ENCODE measurements at regions not wholly inside any gene's neighbourhood (a gene's known extent, or its start where the extent isn't known, plus 50 kb on each side); places are given as distances from the start of the nearest gene placed in this dataset.

DNA sequence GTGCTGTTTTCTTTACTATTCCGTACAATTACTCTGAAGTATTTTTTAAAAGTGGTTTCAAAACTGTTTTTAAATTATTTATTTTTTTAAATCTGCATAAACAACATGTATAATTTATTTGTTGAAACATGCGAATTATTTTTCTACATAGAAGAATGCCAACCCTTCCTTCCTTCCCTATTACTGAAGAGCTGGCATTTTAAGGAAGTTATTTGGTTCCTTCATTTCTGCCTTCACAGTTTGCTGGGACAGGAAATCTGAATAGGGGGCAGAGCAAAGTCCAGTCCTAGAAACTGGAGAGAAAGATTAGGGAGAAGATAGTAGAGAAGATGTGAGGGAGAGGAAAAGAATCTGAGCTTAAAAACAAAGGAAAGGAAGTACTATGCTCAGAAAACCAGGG is 146.7 kb upstream of the ACVR2A start (continued):
- TF ChIP-seq, protein P1, sequence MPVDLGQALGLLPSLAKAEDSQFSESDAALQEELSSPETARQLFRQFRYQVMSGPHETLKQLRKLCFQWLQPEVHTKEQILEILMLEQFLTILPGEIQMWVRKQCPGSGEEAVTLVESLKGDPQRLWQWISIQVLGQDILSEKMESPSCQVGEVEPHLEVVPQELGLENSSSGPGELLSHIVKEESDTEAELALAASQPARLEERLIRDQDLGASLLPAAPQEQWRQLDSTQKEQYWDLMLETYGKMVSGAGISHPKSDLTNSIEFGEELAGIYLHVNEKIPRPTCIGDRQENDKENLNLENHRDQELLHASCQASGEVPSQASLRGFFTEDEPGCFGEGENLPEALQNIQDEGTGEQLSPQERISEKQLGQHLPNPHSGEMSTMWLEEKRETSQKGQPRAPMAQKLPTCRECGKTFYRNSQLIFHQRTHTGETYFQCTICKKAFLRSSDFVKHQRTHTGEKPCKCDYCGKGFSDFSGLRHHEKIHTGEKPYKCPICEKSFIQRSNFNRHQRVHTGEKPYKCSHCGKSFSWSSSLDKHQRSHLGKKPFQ (tag by site-specific recombination; IDR thresholded peaks at IDR 0.05) = no peak

DNA sequence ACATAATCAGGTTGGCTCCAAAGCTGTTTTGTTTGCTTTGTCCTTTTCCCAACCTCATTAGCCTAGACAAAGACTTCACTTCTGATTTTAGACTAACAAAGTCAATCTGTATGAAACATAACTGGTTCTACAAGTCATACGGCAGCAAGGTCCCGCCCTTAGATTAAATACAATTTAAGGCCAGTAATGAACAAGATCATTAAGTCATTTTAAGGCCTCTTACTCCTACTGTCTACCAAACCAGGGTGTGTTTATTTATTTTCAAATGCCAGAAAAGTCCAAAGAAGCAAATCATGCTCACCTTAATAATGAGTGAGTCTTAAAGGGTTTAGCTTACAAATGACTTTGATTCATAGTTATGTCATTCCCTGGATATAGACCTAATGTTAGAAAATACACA is 148.4 kb upstream of the ACVR2A start:
- H3K4me3 ChIP-seq (ENCODE audit: low read depth, low read length) = no peak overlapping the region
- H3K4me1 ChIP-seq (ENCODE audit: control insufficient read depth, insufficient read depth, low read length) = no peaks in the 10 kb centered on the region
- POLR2A ChIA-PET = no interaction called here
- TF ChIP-seq, protein P2, sequence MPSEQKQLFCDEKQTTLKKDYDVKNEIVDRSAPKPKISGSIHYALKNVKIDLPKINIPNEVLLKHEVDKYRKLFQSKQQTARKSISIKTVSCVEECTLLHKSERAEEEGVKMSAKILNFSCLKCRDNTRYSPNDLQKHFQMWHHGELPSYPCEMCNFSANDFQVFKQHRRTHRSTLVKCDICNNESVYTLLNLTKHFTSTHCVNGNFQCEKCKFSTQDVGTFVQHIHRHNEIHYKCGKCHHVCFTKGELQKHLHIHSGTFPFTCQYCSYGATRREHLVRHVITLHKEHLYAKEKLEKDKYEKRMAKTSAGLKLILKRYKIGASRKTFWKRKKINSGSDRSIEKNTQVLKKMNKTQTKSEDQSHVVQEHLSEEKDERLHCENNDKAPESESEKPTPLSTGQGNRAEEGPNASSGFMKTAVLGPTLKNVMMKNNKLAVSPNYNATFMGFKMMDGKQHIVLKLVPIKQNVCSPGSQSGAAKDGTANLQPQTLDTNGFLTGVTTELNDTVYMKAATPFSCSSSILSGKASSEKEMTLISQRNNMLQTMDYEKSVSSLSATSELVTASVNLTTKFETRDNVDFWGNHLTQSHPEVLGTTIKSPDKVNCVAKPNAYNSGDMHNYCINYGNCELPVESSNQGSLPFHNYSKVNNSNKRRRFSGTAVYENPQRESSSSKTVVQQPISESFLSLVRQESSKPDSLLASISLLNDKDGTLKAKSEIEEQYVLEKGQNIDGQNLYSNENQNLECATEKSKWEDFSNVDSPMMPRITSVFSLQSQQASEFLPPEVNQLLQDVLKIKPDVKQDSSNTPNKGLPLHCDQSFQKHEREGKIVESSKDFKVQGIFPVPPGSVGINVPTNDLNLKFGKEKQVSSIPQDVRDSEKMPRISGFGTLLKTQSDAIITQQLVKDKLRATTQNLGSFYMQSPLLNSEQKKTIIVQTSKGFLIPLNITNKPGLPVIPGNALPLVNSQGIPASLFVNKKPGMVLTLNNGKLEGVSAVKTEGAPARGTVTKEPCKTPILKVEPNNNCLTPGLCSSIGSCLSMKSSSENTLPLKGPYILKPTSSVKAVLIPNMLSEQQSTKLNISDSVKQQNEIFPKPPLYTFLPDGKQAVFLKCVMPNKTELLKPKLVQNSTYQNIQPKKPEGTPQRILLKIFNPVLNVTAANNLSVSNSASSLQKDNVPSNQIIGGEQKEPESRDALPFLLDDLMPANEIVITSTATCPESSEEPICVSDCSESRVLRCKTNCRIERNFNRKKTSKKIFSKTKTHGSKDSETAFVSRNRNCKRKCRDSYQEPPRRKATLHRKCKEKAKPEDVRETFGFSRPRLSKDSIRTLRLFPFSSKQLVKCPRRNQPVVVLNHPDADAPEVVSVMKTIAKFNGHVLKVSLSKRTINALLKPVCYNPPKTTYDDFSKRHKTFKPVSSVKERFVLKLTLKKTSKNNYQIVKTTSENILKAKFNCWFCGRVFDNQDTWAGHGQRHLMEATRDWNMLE (tag by site-specific recombination; conservative IDR thresholded peaks at IDR 0.05; ENCODE audit: low read depth) = no peak
- TF ChIP-seq BCL11B (tag by site-specific recombination; IDR thresholded peaks at IDR 0.05; ENCODE audit: low read depth) = no peak
- no peak for TF ChIP-seq ZNF529 (tag by site-specific recombination; IDR thresholded peaks at IDR 0.05; ENCODE audit: insufficient replicate concordance)
- TF ChIP-seq ZFP37 (tag by site-specific recombination; IDR thresholded peaks at IDR 0.05) = no peak
- no peak for TF ChIP-seq ZNF48 (tag by site-specific recombination; IDR thresholded peaks at IDR 0.05)
- no peak for TF ChIP-seq ZNF600 (tag by site-specific recombination; IDR thresholded peaks at IDR 0.05)
- no peak for TF ChIP-seq ZFP41 (tag by site-specific recombination; IDR thresholded peaks at IDR 0.05; ENCODE audit: borderline replicate concordance)
- no peak for TF ChIP-seq ZNF837 (tag by site-specific recombination; IDR thresholded peaks at IDR 0.05)
- TF ChIP-seq OSR2 (tag by site-specific recombination; IDR thresholded peaks at IDR 0.05) = no peak
- no peak for TF ChIP-seq SCRT2 (tag by site-specific recombination; IDR thresholded peaks at IDR 0.05)
- no peak for TF ChIP-seq ZNF37A (tag by site-specific recombination; IDR thresholded peaks at IDR 0.05)
- TF ChIP-seq, protein P3, sequence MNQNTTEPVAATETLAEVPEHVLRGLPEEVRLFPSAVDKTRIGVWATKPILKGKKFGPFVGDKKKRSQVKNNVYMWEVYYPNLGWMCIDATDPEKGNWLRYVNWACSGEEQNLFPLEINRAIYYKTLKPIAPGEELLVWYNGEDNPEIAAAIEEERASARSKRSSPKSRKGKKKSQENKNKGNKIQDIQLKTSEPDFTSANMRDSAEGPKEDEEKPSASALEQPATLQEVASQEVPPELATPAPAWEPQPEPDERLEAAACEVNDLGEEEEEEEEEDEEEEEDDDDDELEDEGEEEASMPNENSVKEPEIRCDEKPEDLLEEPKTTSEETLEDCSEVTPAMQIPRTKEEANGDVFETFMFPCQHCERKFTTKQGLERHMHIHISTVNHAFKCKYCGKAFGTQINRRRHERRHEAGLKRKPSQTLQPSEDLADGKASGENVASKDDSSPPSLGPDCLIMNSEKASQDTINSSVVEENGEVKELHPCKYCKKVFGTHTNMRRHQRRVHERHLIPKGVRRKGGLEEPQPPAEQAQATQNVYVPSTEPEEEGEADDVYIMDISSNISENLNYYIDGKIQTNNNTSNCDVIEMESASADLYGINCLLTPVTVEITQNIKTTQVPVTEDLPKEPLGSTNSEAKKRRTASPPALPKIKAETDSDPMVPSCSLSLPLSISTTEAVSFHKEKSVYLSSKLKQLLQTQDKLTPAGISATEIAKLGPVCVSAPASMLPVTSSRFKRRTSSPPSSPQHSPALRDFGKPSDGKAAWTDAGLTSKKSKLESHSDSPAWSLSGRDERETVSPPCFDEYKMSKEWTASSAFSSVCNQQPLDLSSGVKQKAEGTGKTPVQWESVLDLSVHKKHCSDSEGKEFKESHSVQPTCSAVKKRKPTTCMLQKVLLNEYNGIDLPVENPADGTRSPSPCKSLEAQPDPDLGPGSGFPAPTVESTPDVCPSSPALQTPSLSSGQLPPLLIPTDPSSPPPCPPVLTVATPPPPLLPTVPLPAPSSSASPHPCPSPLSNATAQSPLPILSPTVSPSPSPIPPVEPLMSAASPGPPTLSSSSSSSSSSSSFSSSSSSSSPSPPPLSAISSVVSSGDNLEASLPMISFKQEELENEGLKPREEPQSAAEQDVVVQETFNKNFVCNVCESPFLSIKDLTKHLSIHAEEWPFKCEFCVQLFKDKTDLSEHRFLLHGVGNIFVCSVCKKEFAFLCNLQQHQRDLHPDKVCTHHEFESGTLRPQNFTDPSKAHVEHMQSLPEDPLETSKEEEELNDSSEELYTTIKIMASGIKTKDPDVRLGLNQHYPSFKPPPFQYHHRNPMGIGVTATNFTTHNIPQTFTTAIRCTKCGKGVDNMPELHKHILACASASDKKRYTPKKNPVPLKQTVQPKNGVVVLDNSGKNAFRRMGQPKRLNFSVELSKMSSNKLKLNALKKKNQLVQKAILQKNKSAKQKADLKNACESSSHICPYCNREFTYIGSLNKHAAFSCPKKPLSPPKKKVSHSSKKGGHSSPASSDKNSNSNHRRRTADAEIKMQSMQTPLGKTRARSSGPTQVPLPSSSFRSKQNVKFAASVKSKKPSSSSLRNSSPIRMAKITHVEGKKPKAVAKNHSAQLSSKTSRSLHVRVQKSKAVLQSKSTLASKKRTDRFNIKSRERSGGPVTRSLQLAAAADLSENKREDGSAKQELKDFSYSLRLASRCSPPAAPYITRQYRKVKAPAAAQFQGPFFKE (tag by site-specific recombination; IDR thresholded peaks at IDR 0.05; ENCODE audit: borderline replicate concordance) = no peak
- TF ChIP-seq HOXA7 (CRISPR knock-in tag; IDR thresholded peaks at IDR 0.05; ENCODE audit: borderline replicate concordance) = no peak
- TF ChIP-seq, protein P4, sequence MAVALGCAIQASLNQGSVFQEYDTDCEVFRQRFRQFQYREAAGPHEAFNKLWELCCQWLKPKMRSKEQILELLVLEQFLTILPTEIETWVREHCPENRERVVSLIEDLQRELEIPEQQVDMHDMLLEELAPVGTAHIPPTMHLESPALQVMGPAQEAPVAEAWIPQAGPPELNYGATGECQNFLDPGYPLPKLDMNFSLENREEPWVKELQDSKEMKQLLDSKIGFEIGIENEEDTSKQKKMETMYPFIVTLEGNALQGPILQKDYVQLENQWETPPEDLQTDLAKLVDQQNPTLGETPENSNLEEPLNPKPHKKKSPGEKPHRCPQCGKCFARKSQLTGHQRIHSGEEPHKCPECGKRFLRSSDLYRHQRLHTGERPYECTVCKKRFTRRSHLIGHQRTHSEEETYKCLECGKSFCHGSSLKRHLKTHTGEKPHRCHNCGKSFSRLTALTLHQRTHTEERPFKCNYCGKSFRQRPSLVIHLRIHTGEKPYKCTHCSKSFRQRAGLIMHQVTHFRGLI (tag by site-specific recombination; IDR thresholded peaks at IDR 0.05) = no peak
- TF ChIP-seq TRIM28 (IDR thresholded peaks at IDR 0.05; ENCODE audit: borderline replicate concordance, low read length) = no peak
- H3K36me3 ChIP-seq (ENCODE audit: control insufficient read depth in 2 of 2, insufficient read depth in 1 of 2, low read length in 2 of 2) = no peaks in the 10 kb centered on the region
- H3K9me3 ChIP-seq (ENCODE audit: control insufficient read depth, insufficient read depth, low read depth, low read length) = no peaks in the 10 kb centered on the region
- H3K27ac ChIP-seq (ENCODE audit: extremely low read depth, low read depth, low read length) = no peak overlapping the region
- CTCF ChIA-PET = no interaction called here

All from HEK293 (cell line).